Keratinocyte (primary cell): ENCODE measurements at regions not wholly inside any gene's neighbourhood (a gene's known extent, or its start where the extent isn't known, plus 50 kb on each side); places are given as distances from the start of the nearest gene placed in this dataset.

Experiments used
- EZH2 ChIP-seq: IDR thresholded peaks from one replicate; pipeline ENCODE4 v1.6.1; 2012; ENCODE audit warnings: inconsistent platforms, mild to moderate bottlenecking, low read length, moderate library complexity
- TF ChIP-seq, protein P1 (sequence below), 3 experiments: IDR thresholded peaks in 1 of 3; conservative IDR thresholded peaks in 1 of 3; optimal IDR thresholded peaks in 1 of 3; 2 replicates in 2 of 3; 3 replicates in 1 of 3; pipeline versions ENCODE3 to v1.5.1; 2011; ENCODE audit warnings: low read length in 3 of 3, mild to moderate bottlenecking in 3 of 3, moderate library complexity in 2 of 3, control low read depth in 1 of 3, inconsistent platforms in 1 of 3; ENCODE audit not compliant: insufficient read depth in 2 of 3; ENCODE audit errors: extremely low read depth in 1 of 3

DNA sequence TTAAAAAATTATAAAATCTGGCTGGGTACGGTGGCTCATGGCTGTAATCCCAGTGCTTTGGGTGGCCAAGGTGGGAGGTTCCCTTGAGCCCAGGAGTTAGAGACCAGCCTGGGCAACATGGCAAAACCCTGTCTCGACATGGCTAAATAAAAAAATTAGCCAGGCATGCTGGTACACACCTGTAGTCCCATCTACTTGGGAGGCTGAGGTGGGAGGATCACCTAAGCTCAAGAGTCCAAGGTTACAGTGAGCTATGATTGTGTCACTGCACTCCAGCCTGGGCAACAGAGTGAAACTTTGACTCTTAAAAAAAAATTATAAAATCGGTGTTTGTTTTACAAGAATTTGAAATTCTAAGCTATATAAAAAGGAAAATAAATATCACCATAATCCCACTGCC is 141.8 kb downstream of the SLC38A6 start:
- TF ChIP-seq, protein P1, sequence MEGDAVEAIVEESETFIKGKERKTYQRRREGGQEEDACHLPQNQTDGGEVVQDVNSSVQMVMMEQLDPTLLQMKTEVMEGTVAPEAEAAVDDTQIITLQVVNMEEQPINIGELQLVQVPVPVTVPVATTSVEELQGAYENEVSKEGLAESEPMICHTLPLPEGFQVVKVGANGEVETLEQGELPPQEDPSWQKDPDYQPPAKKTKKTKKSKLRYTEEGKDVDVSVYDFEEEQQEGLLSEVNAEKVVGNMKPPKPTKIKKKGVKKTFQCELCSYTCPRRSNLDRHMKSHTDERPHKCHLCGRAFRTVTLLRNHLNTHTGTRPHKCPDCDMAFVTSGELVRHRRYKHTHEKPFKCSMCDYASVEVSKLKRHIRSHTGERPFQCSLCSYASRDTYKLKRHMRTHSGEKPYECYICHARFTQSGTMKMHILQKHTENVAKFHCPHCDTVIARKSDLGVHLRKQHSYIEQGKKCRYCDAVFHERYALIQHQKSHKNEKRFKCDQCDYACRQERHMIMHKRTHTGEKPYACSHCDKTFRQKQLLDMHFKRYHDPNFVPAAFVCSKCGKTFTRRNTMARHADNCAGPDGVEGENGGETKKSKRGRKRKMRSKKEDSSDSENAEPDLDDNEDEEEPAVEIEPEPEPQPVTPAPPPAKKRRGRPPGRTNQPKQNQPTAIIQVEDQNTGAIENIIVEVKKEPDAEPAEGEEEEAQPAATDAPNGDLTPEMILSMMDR (optimal IDR thresholded peaks at IDR 0.05 in 1 of 3, IDR thresholded peaks at IDR 0.05 in 1 of 3, conservative IDR thresholded peaks at IDR 0.05 in 1 of 3; ENCODE audit: extremely low read depth in 1 of 3, insufficient read depth in 2 of 3, low read length in 3 of 3) = no peak
- no peak for TF ChIP-seq EZH2
